ENCODE measurements at regions not wholly inside any gene's neighbourhood (a gene's known extent, or its start where the extent isn't known, plus 50 kb on each side); places are given as distances from the start of the nearest gene placed in this dataset.
"Not testable (repeated sequence)": the region's sequence is repeated elsewhere in the genome, so short reads cannot be mapped to it uniquely, and the experiment has no call there.

DNA sequence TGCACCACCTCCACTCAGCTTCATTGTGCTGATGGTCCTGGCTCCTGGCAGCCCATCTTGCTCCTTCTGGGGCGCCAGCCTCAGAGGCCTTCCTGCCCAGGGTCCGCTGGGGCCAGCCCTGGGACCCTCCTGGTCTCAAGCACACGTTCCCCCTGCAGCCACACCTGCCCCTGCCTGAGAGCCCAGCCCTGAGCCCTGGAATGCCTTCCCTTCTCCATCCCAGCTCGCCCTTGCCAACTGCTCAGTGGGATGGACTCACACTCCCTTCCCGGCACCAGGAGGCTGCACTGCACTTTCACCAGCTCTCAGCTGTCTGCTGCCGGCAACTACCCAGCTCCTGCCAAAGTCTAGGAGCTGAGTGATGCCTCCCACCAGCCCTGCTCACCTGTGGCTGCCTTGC lies 100.9 kb downstream of the TMEM121 start:
- H3K4me3 ChIP-seq (ENCODE audit: low read depth, low read length); DNase-seq (ENCODE audit: low read depth): not testable (repeated sequence)

DNA sequence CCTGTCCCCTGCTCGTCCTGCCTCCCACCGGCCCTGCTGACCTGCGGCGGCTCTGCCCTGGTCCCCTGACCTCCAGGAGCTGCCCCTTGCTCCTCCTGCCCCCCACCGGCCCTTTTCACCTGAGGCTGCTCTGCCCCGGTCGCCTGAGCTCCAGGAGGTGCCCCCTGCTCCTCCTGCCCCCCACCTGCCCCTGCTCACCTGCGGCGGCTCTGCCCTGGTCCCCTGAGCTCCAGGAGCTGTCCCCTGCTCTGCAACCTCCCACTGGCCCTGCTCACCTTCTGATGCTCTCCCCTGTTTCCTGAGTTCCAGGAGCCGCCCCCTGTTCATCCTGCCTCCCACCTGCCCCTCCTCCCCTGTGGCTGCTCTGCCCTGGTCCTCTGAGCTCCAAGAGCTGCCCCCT lies 101.3 kb downstream of the TMEM121 start:
- DNase-seq (ENCODE audit: low read depth) = no peak
- no peak overlapping the region for H3K4me3 ChIP-seq (ENCODE audit: low read depth, low read length)
- TF ChIP-seq, protein P1, sequence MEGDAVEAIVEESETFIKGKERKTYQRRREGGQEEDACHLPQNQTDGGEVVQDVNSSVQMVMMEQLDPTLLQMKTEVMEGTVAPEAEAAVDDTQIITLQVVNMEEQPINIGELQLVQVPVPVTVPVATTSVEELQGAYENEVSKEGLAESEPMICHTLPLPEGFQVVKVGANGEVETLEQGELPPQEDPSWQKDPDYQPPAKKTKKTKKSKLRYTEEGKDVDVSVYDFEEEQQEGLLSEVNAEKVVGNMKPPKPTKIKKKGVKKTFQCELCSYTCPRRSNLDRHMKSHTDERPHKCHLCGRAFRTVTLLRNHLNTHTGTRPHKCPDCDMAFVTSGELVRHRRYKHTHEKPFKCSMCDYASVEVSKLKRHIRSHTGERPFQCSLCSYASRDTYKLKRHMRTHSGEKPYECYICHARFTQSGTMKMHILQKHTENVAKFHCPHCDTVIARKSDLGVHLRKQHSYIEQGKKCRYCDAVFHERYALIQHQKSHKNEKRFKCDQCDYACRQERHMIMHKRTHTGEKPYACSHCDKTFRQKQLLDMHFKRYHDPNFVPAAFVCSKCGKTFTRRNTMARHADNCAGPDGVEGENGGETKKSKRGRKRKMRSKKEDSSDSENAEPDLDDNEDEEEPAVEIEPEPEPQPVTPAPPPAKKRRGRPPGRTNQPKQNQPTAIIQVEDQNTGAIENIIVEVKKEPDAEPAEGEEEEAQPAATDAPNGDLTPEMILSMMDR (IDR thresholded peaks at IDR 0.05; ENCODE audit: insufficient read depth, low read length) = no peak

DNA sequence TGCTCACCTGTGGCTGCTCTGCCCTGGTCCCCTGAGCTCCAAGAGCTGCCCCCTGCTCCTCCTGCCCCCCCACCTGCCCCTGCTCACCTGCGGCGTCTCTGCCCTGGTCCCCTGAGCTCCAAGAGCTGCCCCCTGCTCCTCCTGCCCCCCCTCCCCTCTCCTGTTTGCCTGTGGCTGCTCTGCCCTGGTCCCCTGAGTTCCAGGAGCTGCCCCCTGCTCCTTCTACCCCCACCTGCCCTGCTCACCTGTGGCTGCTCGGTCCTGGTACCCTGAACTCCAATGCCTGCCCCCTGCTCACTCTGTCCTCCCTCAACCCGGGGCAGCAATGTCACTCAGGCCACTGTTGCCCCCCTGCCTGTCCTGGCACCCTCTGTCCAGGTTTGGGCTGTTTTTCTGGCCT lies 101.7 kb downstream of the TMEM121 start:
- H3K4me3 ChIP-seq (ENCODE audit: low read depth, low read length); DNase-seq (ENCODE audit: low read depth): not testable (repeated sequence)

DNA sequence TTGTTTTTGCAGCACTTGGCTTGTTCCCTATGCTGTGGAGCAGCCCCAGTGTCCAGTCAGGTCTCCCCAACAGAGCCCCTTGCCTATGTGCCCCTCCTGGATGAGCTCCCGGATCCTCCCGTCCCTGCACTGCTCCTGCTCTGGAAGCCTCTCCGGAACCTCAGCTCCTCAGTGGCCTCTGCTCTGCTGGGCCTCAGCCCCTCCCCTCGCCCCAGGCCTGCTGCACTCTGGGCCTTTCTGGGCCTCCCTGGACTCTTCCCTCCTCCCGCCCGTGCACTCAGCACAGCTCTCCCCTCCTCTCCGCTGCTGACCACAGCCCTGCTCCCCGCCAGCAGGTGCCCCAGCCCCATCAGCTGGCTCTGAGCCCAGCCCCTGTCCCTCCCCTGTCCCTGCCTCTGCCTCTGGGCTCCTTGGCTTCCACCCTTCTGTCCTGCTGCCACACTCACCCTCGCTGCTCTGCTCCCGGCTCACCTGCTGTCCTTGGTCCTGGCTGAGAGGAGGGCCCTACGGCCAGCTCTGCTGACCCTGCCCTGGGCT lies 102.2 kb downstream of the TMEM121 start:
- not testable (repeated sequence) for DNase-seq (ENCODE audit: low read depth); H3K4me3 ChIP-seq (ENCODE audit: low read depth, low read length)

DNA sequence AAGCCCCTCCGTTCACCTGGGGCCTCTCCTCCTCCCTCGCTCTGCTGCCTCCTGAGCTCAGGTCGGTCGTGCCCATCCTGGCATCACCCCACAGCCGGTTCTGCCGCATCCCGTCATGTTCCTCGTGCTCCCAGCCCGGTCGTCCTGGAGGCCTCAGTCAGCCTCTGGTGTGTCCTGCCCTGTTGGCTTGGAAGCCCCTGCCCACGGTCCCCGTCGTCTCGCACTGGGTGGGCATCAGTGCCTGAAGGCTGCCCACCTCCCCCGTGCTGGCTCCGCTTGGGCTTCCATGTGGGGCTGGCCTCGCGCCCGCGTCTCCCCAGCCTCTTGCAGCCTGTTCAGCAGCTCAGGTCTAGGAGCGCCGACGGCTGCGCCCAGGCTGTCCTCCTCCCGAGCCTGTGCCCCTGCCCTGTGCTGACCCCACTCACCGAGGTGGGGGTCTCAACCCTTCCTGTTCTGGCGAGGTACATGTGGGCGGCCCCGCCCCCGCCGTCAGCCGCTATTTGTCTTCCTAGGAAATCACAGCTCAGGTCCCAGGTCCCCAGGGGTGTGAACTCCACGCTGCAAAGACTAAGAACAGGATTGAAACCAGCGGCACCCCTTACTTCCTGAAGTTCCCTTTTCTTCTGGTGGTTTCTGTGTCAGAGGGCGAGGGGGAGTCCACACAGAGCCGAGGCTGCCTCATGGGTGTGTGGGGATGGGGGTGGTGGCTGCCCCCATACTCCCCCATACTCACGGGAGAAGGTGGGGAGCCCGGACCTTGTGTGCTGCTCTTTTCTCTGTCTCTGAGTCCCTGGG lies 102.9 kb downstream of the TMEM121 start:
- not testable (repeated sequence) for H3K4me3 ChIP-seq (ENCODE audit: low read depth, low read length); DNase-seq (ENCODE audit: low read depth)

DNA sequence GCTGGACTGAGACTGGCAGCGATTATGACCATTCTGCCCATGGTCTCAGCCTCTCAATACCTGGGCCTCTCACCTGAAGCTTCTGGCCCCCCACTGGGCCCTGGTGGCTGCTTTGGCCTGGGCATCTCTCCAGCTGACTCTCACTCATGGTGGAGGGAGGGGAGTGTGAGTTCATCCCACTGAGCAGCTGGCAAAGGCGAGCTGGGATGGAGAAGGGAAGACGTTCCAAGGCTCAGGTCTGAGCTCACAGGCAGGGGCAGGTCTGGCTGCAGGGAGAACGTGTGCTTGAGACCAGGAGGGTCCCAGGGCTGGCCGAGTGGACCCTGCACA lies 103.5 kb downstream of the TMEM121 start:
- TF ChIP-seq, protein P1 (IDR thresholded peaks at IDR 0.05; ENCODE audit: insufficient read depth, low read length) = no peak
- DNase-seq (ENCODE audit: low read depth) = no peak
- no peak overlapping the region for H3K4me3 ChIP-seq (ENCODE audit: low read depth, low read length)

DNA sequence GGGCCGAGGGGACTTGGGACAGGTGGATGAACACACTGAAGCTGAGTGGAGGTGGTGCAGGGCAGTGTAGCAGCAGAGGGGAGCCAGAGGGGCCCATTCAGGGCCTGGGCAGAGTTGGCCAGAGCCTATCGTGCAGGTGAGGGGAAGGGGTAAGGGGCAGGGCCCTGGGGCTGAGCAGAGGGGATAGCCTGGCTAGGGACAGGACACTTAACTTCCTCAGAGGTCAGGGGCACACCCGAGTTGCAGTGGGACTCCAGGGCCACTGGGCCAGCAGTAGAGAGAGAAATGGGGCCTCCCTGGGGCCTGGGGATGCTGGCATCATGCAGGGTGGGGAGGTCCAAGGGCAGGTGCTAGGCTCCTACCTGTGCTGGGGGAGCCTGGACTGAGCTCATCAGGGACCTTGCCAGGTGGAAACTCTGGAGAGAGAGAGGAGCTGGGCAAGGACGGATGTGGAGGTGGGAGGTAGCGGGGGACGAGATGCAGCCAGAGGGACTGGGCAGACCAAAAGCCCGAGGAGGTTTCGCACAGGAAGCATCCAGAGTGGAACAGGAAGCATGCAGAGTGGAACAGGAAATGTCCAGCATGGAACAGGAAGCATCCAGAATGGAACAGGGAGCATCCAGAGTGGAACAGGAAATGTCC lies 104.0 kb downstream of the TMEM121 start:
- not testable (repeated sequence) for DNase-seq (ENCODE audit: low read depth); H3K4me3 ChIP-seq (ENCODE audit: low read depth, low read length)

DNA sequence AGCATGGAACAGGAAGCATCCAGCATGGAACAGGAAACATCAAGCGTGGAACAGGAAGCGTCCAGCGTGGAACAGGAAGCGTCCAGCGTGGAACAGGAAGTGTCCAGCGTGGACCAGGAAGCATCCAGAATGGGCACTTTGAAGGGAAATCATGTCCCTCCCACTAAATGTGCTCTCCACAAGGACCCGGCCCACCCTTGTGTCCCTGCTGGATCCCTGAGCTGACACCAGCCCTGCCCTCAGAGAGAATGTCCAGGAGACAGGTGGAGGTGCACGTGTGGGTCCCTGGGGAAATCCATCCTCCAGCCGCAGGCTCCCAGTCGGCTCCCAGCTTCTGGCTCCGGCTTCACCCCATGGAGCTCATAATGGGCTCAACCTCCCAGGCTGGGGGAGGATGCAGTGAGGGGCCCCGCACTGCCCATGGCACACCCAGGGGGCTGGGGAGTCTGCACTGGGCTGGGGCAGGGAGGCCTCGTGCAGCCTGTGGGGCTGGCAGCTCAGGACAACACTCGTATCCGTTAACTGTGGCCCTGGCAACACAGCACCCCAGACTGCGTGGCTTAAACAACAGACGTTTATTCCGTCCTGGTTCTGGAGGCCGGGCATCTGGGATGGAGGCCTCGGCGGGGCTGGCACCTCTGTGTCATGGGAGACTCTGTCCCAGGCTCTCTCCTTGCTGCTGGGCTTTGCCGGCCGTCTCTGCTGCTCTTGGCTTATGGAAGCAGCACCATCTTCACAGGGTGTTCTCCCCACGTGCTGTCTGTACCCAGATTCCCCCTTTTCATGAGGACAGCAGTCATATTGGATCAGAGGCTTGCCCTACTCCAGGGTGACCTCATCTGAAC lies 104.8 kb downstream of the TMEM121 start:
- not testable (repeated sequence) for DNase-seq (ENCODE audit: low read depth); H3K4me3 ChIP-seq (ENCODE audit: low read depth, low read length)

DNA sequence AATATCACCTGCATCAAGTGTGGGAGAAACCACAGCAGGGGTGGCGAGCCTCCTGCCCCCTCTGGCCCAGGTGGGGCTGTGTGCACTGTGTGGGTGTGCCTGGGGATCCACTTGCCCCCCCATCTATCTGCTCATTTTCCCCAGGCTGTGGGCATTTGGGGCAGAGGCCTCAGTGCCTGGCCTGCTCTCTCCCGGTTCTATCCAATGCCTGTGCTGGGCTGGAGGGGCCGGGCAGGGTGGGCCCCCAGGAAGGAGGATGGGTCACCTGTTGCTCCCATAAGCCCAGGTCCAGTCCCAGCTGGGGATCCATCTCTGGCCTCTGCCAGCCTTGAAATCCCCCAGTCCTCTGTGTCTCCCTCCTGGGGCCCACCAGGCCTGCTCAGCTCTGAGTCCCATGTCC lies 105.6 kb downstream of the TMEM121 start:
- no peak for DNase-seq (ENCODE audit: low read depth)
- TF ChIP-seq, protein P1 (IDR thresholded peaks at IDR 0.05; ENCODE audit: insufficient read depth, low read length) = no peak
- H3K4me3 ChIP-seq (ENCODE audit: low read depth, low read length) = no peak overlapping the region

DNA sequence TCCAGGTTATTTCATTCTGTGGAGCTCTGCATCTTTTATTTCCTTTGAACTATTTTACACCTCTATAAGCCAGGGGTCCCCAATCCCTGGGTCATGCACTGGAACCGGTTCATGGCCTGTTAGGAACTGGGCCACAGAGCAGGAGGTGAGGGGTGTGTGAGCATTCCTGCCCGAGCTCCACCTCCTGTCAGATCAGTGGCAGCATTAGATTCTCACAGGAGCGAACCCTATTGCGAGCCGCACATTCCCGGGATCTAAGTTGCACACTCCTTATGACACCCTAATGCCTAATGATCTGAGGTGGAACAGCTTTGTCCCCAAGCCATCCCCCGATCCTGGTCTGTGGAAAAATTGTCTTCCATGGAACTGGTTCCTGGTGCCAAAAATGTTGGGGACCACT lies 107.2 kb downstream of the TMEM121 start:
- not testable (repeated sequence) for DNase-seq (ENCODE audit: low read depth)

More for the DNA sequence above, 107.2 kb downstream of the TMEM121 start:
- not testable (repeated sequence) for H3K4me3 ChIP-seq (ENCODE audit: low read depth, low read length)
